Brain microvascular endothelial cell (primary cell): ENCODE measurements at regions not wholly inside any gene's neighbourhood (a gene's known extent, or its start where the extent isn't known, plus 50 kb on each side); places are given as distances from the start of the nearest gene placed in this dataset.
"Not testable (repeated sequence)": the region's sequence is repeated elsewhere in the genome, so short reads cannot be mapped to it uniquely, and the experiment has no call there.

ENCODE experiments used
- DNase-seq: peaks from one replicate; pipeline ENCODE4 v3.0.0-alpha.2; 2020
- H3K27ac ChIP-seq: fragments of 250-450 bp; sonication (Bioruptor Pico); 2 replicates; pipeline ENCODE4 v1.5.1; 2020; ENCODE audit warnings: mild to moderate bottlenecking, moderate library complexity
- H3K27me3 ChIP-seq: fragments of 250-450 bp; sonication (Bioruptor Pico); replicated peaks from 2 replicates; pipeline ENCODE4 v1.5.1; 2020; ENCODE audit warnings: mild to moderate bottlenecking
- H3K36me3 ChIP-seq: fragments of 250-450 bp; sonication (Bioruptor Pico); replicated peaks from 2 replicates; pipeline ENCODE4 v1.5.1; 2020; ENCODE audit warnings: mild to moderate bottlenecking
- H3K4me3 ChIP-seq: 2 replicates; pipeline ENCODE4 v1.5.1; 2011; ENCODE audit warnings: low read depth, mild to moderate bottlenecking, control low read depth, low read length, moderate library complexity
- CTCF ChIP-seq: IDR thresholded peaks from 2 replicates; pipeline ENCODE4 v1.5.1; 2011; ENCODE audit warnings: low read depth, mild to moderate bottlenecking, moderate library complexity, low read length, control low read depth, inconsistent platforms; ENCODE audit errors: missing control alignments
- in situ Hi-C: cut with HindIII; loops from 2 replicates; pipeline ENCODE4 v1.10.0; 2017; ENCODE audit warnings: low sequenced_read_pairs, low pct_ligation_motif_present

DNA sequence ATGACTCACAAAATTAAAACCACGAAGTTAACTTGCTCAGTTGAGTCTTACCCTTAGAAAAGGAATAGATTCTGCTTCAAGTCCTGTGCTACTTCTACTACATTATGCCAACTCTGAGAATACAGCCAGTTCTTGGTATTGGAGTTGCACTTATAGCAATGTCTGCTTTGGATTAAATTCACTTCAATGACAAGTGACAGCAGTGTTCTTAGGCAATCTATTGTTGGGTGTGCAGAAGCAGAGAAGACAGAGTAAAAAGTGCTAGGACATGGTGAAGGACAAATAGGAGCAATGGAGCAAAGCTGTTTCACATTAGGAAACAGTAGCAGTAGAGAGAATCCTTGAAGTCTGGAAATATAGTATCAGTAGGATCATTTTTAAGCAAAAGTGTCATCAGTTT lies 713.1 kb downstream of the SI start:
- TF ChIP-seq CTCF = no peak
- DNase-seq = no peak
- no peak overlapping the region for H3K4me3 ChIP-seq
- in situ Hi-C loops = no loop called here
- no peaks in the 10 kb centered on the region for H3K36me3 ChIP-seq
- no peaks in the 10 kb centered on the region for H3K27me3 ChIP-seq
- H3K27ac ChIP-seq = no peak overlapping the region

DNA sequence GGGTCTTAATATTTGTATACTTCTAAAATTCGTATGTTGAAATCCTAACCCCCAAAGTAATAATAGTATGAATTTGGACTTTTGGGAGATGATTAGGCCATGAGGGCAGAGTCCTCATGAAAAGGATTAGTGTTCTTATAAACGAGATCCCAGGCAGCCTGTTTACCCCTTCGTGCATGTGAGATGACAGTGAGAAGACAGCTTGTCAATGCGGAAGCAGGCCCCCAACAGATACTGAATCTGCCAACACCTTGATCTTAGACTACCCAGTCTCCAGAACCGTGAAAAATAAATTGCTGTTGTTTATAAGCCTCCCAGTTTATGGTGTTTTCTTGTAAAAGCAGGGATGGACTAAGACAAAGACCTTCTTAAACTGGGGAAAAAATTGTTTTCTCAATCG lies 714.2 kb downstream of the SI start:
- H3K4me3 ChIP-seq = no peak overlapping the region
- TF ChIP-seq CTCF = no peak
- H3K27ac ChIP-seq = no peak overlapping the region
- in situ Hi-C loops = no loop called here
- DNase-seq = no peak
- no peaks in the 10 kb centered on the region for H3K36me3 ChIP-seq
- H3K27me3 ChIP-seq = no peaks in the 10 kb centered on the region

DNA sequence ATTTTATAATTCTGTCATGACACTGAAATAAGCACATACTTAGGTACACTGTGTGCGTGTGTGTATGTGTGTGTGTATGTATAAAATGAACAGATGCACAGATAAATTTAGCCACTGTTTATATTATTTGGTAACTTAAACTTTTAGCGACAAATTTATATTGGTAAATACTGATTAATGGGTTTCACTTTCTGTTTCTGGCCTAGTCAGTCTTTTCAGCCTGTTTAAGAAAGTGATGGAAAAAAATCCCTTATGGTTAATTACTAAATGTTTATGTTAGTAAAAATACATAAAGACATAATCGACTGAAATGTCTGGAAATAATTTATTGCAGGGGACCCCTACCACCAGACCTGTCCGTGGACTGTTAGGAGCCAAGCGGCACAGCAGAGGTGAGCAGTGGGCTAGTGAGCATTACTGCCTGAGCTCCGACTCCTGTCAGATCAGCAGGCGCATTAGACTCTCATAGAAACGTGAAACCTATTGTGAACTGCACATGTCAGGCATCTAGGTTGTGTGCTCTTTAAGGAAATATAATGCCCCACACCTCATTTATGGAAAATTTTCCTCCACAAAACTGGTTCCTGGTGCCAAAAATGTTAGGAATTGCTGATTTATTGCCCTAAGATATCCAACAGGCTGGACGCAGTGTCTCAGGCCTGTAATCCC lies 717.4 kb downstream of the SI start:
- Histone ChIP-seq H3K36me3 (no peaks in the 10 kb centered on the region), H3K4me3 (no peak overlapping the region), H3K27me3 (no peaks in the 10 kb centered on the region), H3K27ac (no peak overlapping the region)
- no peak for TF ChIP-seq CTCF
- no peak for DNase-seq
- in situ Hi-C loops = no loop called here

- in situ Hi-C loops = no loop called here
- H3K4me3 ChIP-seq = no peak overlapping the region
- no peaks in the 10 kb centered on the region for H3K36me3 ChIP-seq
- DNase-seq = no peak
- no peak overlapping the region for H3K27ac ChIP-seq
- no peaks in the 10 kb centered on the region for H3K27me3 ChIP-seq
- no peak for TF ChIP-seq CTCF
Observed at GRCh38 chr3:164360078-164360578, 718.2 kb downstream of the SI start.

GRCh38 chr3:164352991-164353390 lies 725.3 kb downstream of the SI start:
- TF ChIP-seq CTCF = no peak
- in situ Hi-C loops = no loop called here
- H3K36me3 ChIP-seq = no peaks in the 10 kb centered on the region
- no peak overlapping the region for H3K4me3 ChIP-seq
- H3K27me3 ChIP-seq = no peaks in the 10 kb centered on the region
- no peak overlapping the region for H3K27ac ChIP-seq
- no peak for DNase-seq

GRCh38 chr3:164351131-164351530 lies 727.2 kb downstream of the SI start:
- Histone ChIP-seq H3K27me3 (no peaks in the 10 kb centered on the region), H3K36me3 (no peaks in the 10 kb centered on the region), H3K27ac (no peak overlapping the region), H3K4me3 (no peak overlapping the region)
- no peak for DNase-seq
- TF ChIP-seq CTCF = no peak
- in situ Hi-C loops = no loop called here

DNA sequence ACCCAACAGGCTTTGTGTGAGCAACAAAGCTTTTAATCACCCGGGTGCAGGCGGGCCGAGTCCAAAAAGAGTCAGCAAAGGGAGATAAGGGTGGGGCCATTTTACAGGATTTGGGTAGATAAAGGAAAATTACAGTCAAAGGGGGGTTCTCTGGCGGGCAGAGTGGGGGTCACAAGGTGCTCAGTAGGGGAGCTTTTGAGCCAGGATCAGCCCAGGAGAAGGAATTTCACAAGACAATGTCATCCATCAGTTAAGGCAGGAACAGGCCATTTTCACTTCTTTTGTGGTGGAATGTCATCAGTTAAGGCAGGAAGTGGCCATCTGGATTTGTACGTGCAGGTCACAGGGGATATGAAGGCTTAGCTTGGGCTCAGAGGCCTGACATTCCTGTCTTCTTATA lies 736.1 kb downstream of the SI start:
- H3K27ac ChIP-seq = not testable (repeated sequence)

More for the DNA sequence above, 736.1 kb downstream of the SI start:
- H3K4me3 ChIP-seq, in situ Hi-C loops, H3K27me3 ChIP-seq, H3K36me3 ChIP-seq, DNase-seq: not testable (repeated sequence)
